A673 (cell line): ENCODE measurements at regions not wholly inside any gene's neighbourhood (a gene's known extent, or its start where the extent isn't known, plus 50 kb on each side); places are given as distances from the start of the nearest gene placed in this dataset.
A peak's percentile ranks its signal among the peaks of the same experiment; 100 is the strongest.

ENCODE experiments used
- BruUV-seq: library from RNA; stranded (reverse); fragments of 400-500 nt; replicated peaks from 2 replicates; lab custom pipeline; 2021; lab: Mats Ljungman, UMichigan
- CTCF ChIA-PET: fragments of 300-600 bp; sonication (Branson Sonifier 250); formaldehyde crosslinking; loops from one replicate; lab custom pipeline; 2022; ENCODE audit warnings: antibody characterized with exemption; lab: Charles Lee
- POLR2A ChIA-PET: fragments of 300-600 bp; sonication (Branson Sonifier 250); formaldehyde crosslinking; loops from one replicate; lab custom pipeline; 2022; ENCODE audit warnings: antibody characterized with exemption; ENCODE audit not compliant: low non-redundant PET; lab: Charles Lee
- DNase-seq: peaks from one replicate; pipeline ENCODE4 v3.0.0-alpha.2; 2015; ENCODE audit warnings: low spot score
- H3K27ac ChIP-seq: fragments of 200-600 bp; sonication (generic); 2 replicates; pipeline ENCODE4 v1.5.1; 2016; ENCODE audit warnings: mixed run types, low read depth, mild to moderate bottlenecking, mixed read lengths, antibody characterized with exemption, low read length; ENCODE audit not compliant: poor library complexity, severe bottlenecking
- H3K27me3 ChIP-seq: fragments of 200-600 bp; sonication (generic); replicated peaks from 2 replicates; pipeline ENCODE4 v1.6.1; 2017; ENCODE audit warnings: mixed run types, low read depth, mild to moderate bottlenecking, mixed read lengths, antibody characterized with exemption, low read length; ENCODE audit not compliant: insufficient read depth, poor library complexity
- H3K36me3 ChIP-seq: fragments of 200-600 bp; sonication (generic); 2 replicates; pipeline ENCODE4 v1.6.1; 2016; ENCODE audit warnings: mixed run types, mild to moderate bottlenecking, mixed read lengths, antibody characterized with exemption, low read length; ENCODE audit not compliant: insufficient read depth, poor library complexity, severe bottlenecking
- H3K4me1 ChIP-seq: fragments of 200-600 bp; sonication (generic); 2 replicates; pipeline ENCODE4 v1.6.1; 2017; ENCODE audit warnings: mixed run types, mild to moderate bottlenecking, mixed read lengths, antibody characterized with exemption, low read length; ENCODE audit not compliant: insufficient read depth, poor library complexity, severe bottlenecking
- H3K4me3 ChIP-seq: fragments of 200-600 bp; sonication (generic); 2 replicates; pipeline ENCODE4 v1.5.1; 2016; ENCODE audit warnings: low read depth, mixed run types, mild to moderate bottlenecking, mixed read lengths, low read length; ENCODE audit not compliant: poor library complexity, severe bottlenecking
- H3K9me3 ChIP-seq: fragments of 200-600 bp; sonication (generic); 2 replicates; pipeline ENCODE4 v1.6.1; 2016; ENCODE audit warnings: mixed run types, low read depth, mild to moderate bottlenecking, mixed read lengths, antibody characterized with exemption, low read length; ENCODE audit not compliant: poor library complexity, severe bottlenecking
- CTCF ChIP-seq: fragments of 300-800, 200-600 bp; sonication (generic); conservative IDR thresholded peaks from 2 replicates; pipeline ENCODE4 v1.5.1; 2017; ENCODE audit warnings: low read depth, mild to moderate bottlenecking, antibody characterized with exemption, low read length, moderate library complexity, mixed read lengths
- EZH2 ChIP-seq: fragments of 200-600 bp; sonication (generic); IDR thresholded peaks from 2 replicates; pipeline ENCODE4 v1.6.1; 2017; ENCODE audit warnings: borderline replicate concordance, low read depth, mild to moderate bottlenecking, mixed read lengths, antibody characterized with exemption, low read length; ENCODE audit not compliant: poor library complexity, severe bottlenecking
- intact Hi-C: fragments of 100-400 bp; cut with micrococcal nuclease; formaldehyde crosslinking; loops from one replicate; pipeline ENCODE4 v1.10.0; 2022; ENCODE audit not compliant: unreplicated experiment

GRCh38 chr11:87465716-87466115 is 428.0 kb downstream of the TMEM135 start:
- Histone ChIP-seq H3K4me1 (no peaks in the 10 kb centered on the region), H3K27me3 (peaks cover 14% of the 10 kb centered on the region), H3K36me3 (no peaks in the 10 kb centered on the region), H3K9me3 (no peaks in the 10 kb centered on the region), H3K4me3 (no peak overlapping the region), H3K27ac (no peak overlapping the region)
- no TSS peak for BruUV-seq
- CTCF ChIA-PET, result no interaction called here
- POLR2A ChIA-PET, result no interaction called here
- TF ChIP-seq EZH2 (no peak), CTCF (no peak)
- intact Hi-C loops, result loop anchor here (5.0 kb wide), 1 partner anchor 417 kb away; no protein-coding TSS in a partner anchor
- no peak for DNase-seq

- CTCF ChIA-PET, result interaction anchor here (0.6 to 0.8 kb wide), 4 partner anchors 260 to 1089 kb away, joined by 3 to 4 read pairs (median 4); no protein-coding TSS in a partner anchor
- Histone ChIP-seq H3K9me3 (no peaks in the 10 kb centered on the region), H3K27me3 (peaks cover 20% of the 10 kb centered on the region), H3K36me3 (no peaks in the 10 kb centered on the region), H3K27ac (no peak overlapping the region), H3K4me3 (no peak overlapping the region), H3K4me1 (no peaks in the 10 kb centered on the region)
- BruUV-seq, result no TSS peak
- POLR2A ChIA-PET, result no interaction called here
- peak; percentile 49 for DNase-seq
- TF ChIP-seq CTCF, result peak; percentile 65
- TF ChIP-seq EZH2, result no peak
- intact Hi-C loops, result loop anchor here (1.0 kb wide), 1 partner anchor 1081 kb away; no protein-coding TSS in a partner anchor
Measured at GRCh38 chr11:87463486-87464102, 425.9 kb downstream of the TMEM135 start.

GRCh38 chr11:87462171-87462570 is 424.4 kb downstream of the TMEM135 start:
- TF ChIP-seq EZH2 (no peak), CTCF (no peak)
- BruUV-seq, result no TSS peak
- Histone ChIP-seq H3K36me3 (no peaks in the 10 kb centered on the region), H3K9me3 (no peaks in the 10 kb centered on the region), H3K4me1 (no peaks in the 10 kb centered on the region), H3K4me3 (no peak overlapping the region), H3K27ac (no peak overlapping the region), H3K27me3 (peaks cover 20% of the 10 kb centered on the region)
- ChIA-PET CTCF (interaction anchor here (0.6 kb wide), 1 partner anchor 1085 kb away, joined by 4 read pairs; no protein-coding TSS in a partner anchor), POLR2A (no interaction called here)
- no peak for DNase-seq
- intact Hi-C loops, result no loop called here
